GM19043 (cell line): ENCODE measurements at regions not wholly inside any gene's neighbourhood (a gene's known extent, or its start where the extent isn't known, plus 50 kb on each side); places are given as distances from the start of the nearest gene placed in this dataset.
"Not testable (repeated sequence)": the region's sequence is repeated elsewhere in the genome, so short reads cannot be mapped to it uniquely, and the experiment has no call there.

Experiments used
- ATAC-seq: cut with Tn5 transposase; IDR thresholded peaks from one replicate; pipeline ENCODE4 v1.9.1; 2021; ENCODE audit warnings: low read depth; ENCODE audit not compliant: unreplicated experiment

- ATAC-seq: no peak
Observed at GRCh38 chr2:107530046-107530445, 296.6 kb upstream of the RGPD4 start.

- ATAC-seq: no peak
Observed at GRCh38 chr2:107534926-107535325, 291.8 kb upstream of the RGPD4 start.

- ATAC-seq: not testable (repeated sequence)
Observed at GRCh38 chr2:107535905-107536689, 290.6 kb upstream of the RGPD4 start.

GRCh38 chr2:107542314-107542740 is 284.4 kb upstream of the RGPD4 start:
- ATAC-seq: no peak

- ATAC-seq: no peak
Observed at GRCh38 chr2:107543793-107544192, 282.9 kb upstream of the RGPD4 start.

GRCh38 chr2:107545066-107545465 is 281.6 kb upstream of the RGPD4 start:
- no peak for ATAC-seq

- ATAC-seq: no peak
Observed at GRCh38 chr2:107545851-107546250, 280.8 kb upstream of the RGPD4 start.

- no peak for ATAC-seq
Observed at GRCh38 chr2:107548216-107548615, 278.5 kb upstream of the RGPD4 start.

- ATAC-seq: no peak
Observed at GRCh38 chr2:107553046-107553445, 273.6 kb upstream of the RGPD4 start.

GRCh38 chr2:107553539-107553938 is 273.2 kb upstream of the RGPD4 start:
- no peak for ATAC-seq

- no peak for ATAC-seq
Observed at GRCh38 chr2:107556038-107556627, 270.6 kb upstream of the RGPD4 start.

GRCh38 chr2:107558295-107558694 is 268.4 kb upstream of the RGPD4 start:
- no peak for ATAC-seq

- ATAC-seq: no peak
Observed at GRCh38 chr2:107569496-107569895, 257.2 kb upstream of the RGPD4 start.

- no peak for ATAC-seq
Observed at GRCh38 chr2:107570876-107571275, 255.8 kb upstream of the RGPD4 start.

GRCh38 chr2:107572890-107573289 is 253.8 kb upstream of the RGPD4 start:
- not testable (repeated sequence) for ATAC-seq

GRCh38 chr2:107576991-107577390 is 249.7 kb upstream of the RGPD4 start:
- no peak for ATAC-seq

- ATAC-seq: no peak
Observed at GRCh38 chr2:107582487-107582886, 244.2 kb upstream of the RGPD4 start.

GRCh38 chr2:107584577-107584976 is 242.1 kb upstream of the RGPD4 start:
- no peak for ATAC-seq

- no peak for ATAC-seq
Observed at GRCh38 chr2:107585851-107586250, 240.8 kb upstream of the RGPD4 start.

- ATAC-seq: no peak
Observed at GRCh38 chr2:107588181-107588580, 238.5 kb upstream of the RGPD4 start.

- ATAC-seq: no peak
Observed at GRCh38 chr2:107589079-107589491, 237.6 kb upstream of the RGPD4 start.
